ENCODE measurements at regions not wholly inside any gene's neighbourhood (a gene's known extent, or its start where the extent isn't known, plus 50 kb on each side); places are given as distances from the start of the nearest gene placed in this dataset.

GRCh38 chrX:26670521-26670920 lies 454.6 kb downstream of the MAGEB5 start:
- BruUV-seq (replicated peaks), result no TSS peak
- H3K9me2 ChIP-seq (replicated peaks; ENCODE audit: low read length), result no peaks in the 10 kb centered on the region
- no peak overlapping the region for H3K4me2 ChIP-seq (ENCODE audit: low read length)
- intact Hi-C loops (cut with micrococcal nuclease), result no loop called here
- no peaks in the 10 kb centered on the region for H3K4me1 ChIP-seq (ENCODE audit: insufficient read depth, low read length)
- ChIA-PET POLR2A (ENCODE audit: unreplicated experiment) (no interaction called here), CTCF (no interaction called here)
- no peak overlapping the region for H3K4me3 ChIP-seq (ENCODE audit: low read length)
- no peak for DNase-seq
- no peaks in the 10 kb centered on the region for H4K20me1 ChIP-seq (ENCODE audit: low read length)
- H3K9ac ChIP-seq (ENCODE audit: low read length), result no peak overlapping the region
- no peak overlapping the region for H3K27ac ChIP-seq (ENCODE audit: low read length)
- no peak for ATAC-seq
- H2AFZ ChIP-seq (ENCODE audit: low read length), result no peak overlapping the region
- no peaks in the 10 kb centered on the region for H3K36me3 ChIP-seq (ENCODE audit: low read depth, low read length)
- H3K79me2 ChIP-seq (ENCODE audit: low read length), result no peaks in the 10 kb centered on the region
- no peaks in the 10 kb centered on the region for H3K27me3 ChIP-seq (ENCODE audit: low read length)
- no peaks in the 10 kb centered on the region for H3K9me3 ChIP-seq (ENCODE audit: low read length)
- no peaks in the 10 kb centered on the region for H3F3A ChIP-seq (ENCODE audit: low read length, unreplicated experiment)
- TF ChIP-seq, protein P1, sequence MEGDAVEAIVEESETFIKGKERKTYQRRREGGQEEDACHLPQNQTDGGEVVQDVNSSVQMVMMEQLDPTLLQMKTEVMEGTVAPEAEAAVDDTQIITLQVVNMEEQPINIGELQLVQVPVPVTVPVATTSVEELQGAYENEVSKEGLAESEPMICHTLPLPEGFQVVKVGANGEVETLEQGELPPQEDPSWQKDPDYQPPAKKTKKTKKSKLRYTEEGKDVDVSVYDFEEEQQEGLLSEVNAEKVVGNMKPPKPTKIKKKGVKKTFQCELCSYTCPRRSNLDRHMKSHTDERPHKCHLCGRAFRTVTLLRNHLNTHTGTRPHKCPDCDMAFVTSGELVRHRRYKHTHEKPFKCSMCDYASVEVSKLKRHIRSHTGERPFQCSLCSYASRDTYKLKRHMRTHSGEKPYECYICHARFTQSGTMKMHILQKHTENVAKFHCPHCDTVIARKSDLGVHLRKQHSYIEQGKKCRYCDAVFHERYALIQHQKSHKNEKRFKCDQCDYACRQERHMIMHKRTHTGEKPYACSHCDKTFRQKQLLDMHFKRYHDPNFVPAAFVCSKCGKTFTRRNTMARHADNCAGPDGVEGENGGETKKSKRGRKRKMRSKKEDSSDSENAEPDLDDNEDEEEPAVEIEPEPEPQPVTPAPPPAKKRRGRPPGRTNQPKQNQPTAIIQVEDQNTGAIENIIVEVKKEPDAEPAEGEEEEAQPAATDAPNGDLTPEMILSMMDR (conservative IDR thresholded peaks at IDR 0.05; ENCODE audit: low read depth, low read length), result no peak
- TF ChIP-seq EZH2phosphoT487 (IDR thresholded peaks at IDR 0.05; ENCODE audit: borderline replicate concordance, low read length), result no peak
- no peak for TF ChIP-seq EZH2 (IDR thresholded peaks at IDR 0.05; ENCODE audit: low read length, unreplicated experiment)

GRCh38 chrX:26664919-26665318 lies 448.9 kb downstream of the MAGEB5 start:
- CTCF ChIA-PET, result interaction anchor here (0.6 kb wide), 1 partner anchor 90 kb away, joined by 5 read pairs; no protein-coding TSS in a partner anchor
- POLR2A ChIA-PET (ENCODE audit: unreplicated experiment), result no interaction called here
- BruUV-seq (replicated peaks), result no TSS peak

DNA sequence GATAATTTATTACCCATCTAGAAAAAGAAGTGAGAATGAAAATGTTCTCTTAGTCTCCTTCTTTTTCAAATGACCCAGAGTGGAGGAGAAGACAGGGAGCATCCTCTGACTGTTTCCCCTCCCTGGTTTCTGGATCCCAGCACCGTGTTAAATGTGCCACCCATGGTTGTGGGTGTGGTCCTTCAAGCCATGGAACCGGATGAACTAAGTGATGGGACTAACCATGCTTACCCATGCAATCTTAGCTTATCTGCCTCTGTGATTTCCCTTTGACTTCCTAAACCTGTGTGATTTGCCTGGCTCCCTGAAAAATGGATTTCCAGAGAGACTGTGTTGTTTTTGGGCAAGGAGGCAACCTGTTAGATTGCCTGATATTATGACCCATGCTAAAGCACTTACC lies 437.1 kb downstream of the MAGEB5 start:
- TF ChIP-seq EZH2phosphoT487 (IDR thresholded peaks at IDR 0.05; ENCODE audit: borderline replicate concordance, low read length) (no peak), EZH2 (IDR thresholded peaks at IDR 0.05; ENCODE audit: low read length, unreplicated experiment) (no peak)
- TF ChIP-seq, protein P1 (conservative IDR thresholded peaks at IDR 0.05; ENCODE audit: low read depth, low read length), result no peak

More at GRCh38 chrX:26664919-26665318, 448.9 kb downstream of the MAGEB5 start:
- H3K4me1 ChIP-seq (ENCODE audit: insufficient read depth, low read length), result no peaks in the 10 kb centered on the region
- H3K79me2 ChIP-seq (ENCODE audit: low read length), result no peaks in the 10 kb centered on the region
- no peak overlapping the region for H3K9ac ChIP-seq (ENCODE audit: low read length)
- no peaks in the 10 kb centered on the region for H3F3A ChIP-seq (ENCODE audit: low read length, unreplicated experiment)
- no peaks in the 10 kb centered on the region for H3K9me2 ChIP-seq (replicated peaks; ENCODE audit: low read length)
- H3K4me2 ChIP-seq (ENCODE audit: low read length), result no peak overlapping the region
- DNase-seq, result peak; percentile 9
- no peak overlapping the region for H3K4me3 ChIP-seq (ENCODE audit: low read length)
- ATAC-seq, result no peak
- no peaks in the 10 kb centered on the region for H3K36me3 ChIP-seq (ENCODE audit: low read depth, low read length)
- no peaks in the 10 kb centered on the region for H3K9me3 ChIP-seq (ENCODE audit: low read length)
- no peak overlapping the region for H2AFZ ChIP-seq (ENCODE audit: low read length)
- H3K27ac ChIP-seq (ENCODE audit: low read length), result no peak overlapping the region
- TF ChIP-seq EZH2 (IDR thresholded peaks at IDR 0.05; ENCODE audit: low read length, unreplicated experiment), result no peak
- TF ChIP-seq, protein P1 (conservative IDR thresholded peaks at IDR 0.05; ENCODE audit: low read depth, low read length), result peak; percentile 41
- intact Hi-C loops (cut with micrococcal nuclease), result no loop called here
- H3K27me3 ChIP-seq (ENCODE audit: low read length), result no peaks in the 10 kb centered on the region
- H4K20me1 ChIP-seq (ENCODE audit: low read length), result no peaks in the 10 kb centered on the region

More for the DNA sequence above, 437.1 kb downstream of the MAGEB5 start:
- no peak overlapping the region for H3K4me2 ChIP-seq (ENCODE audit: low read length)
- POLR2A ChIA-PET (ENCODE audit: unreplicated experiment), result no interaction called here
- no peaks in the 10 kb centered on the region for H3K9me3 ChIP-seq (ENCODE audit: low read length)
- CTCF ChIA-PET, result no interaction called here
- no peak overlapping the region for H2AFZ ChIP-seq (ENCODE audit: low read length)
- no peak overlapping the region for H3K9ac ChIP-seq (ENCODE audit: low read length)
- no peak for DNase-seq
- no peaks in the 10 kb centered on the region for H3K4me1 ChIP-seq (ENCODE audit: insufficient read depth, low read length)
- no peak for ATAC-seq
- H3K4me3 ChIP-seq (ENCODE audit: low read length), result no peak overlapping the region
- intact Hi-C loops (cut with micrococcal nuclease), result no loop called here
- BruUV-seq (replicated peaks), result no TSS peak
- no peak overlapping the region for H3K27ac ChIP-seq (ENCODE audit: low read length)
- no peaks in the 10 kb centered on the region for H3K79me2 ChIP-seq (ENCODE audit: low read length)
- no peaks in the 10 kb centered on the region for H3F3A ChIP-seq (ENCODE audit: low read length, unreplicated experiment)
- no peaks in the 10 kb centered on the region for H3K9me2 ChIP-seq (replicated peaks; ENCODE audit: low read length)
- H3K36me3 ChIP-seq (ENCODE audit: low read depth, low read length), result no peaks in the 10 kb centered on the region
- H3K27me3 ChIP-seq (ENCODE audit: low read length), result no peaks in the 10 kb centered on the region
- no peaks in the 10 kb centered on the region for H4K20me1 ChIP-seq (ENCODE audit: low read length)

Data from PC-3 (cell line).